Right kidney (tissue), 1 donor: ENCODE measurements at regions not wholly inside any gene's neighbourhood (a gene's known extent, or its start where the extent isn't known, plus 50 kb on each side); places are given as distances from the start of the nearest gene placed in this dataset.

Experiments used
- DNase-seq: peaks from one replicate; pipeline ENCODE4 v3.0.0-alpha.2; 2016

DNA sequence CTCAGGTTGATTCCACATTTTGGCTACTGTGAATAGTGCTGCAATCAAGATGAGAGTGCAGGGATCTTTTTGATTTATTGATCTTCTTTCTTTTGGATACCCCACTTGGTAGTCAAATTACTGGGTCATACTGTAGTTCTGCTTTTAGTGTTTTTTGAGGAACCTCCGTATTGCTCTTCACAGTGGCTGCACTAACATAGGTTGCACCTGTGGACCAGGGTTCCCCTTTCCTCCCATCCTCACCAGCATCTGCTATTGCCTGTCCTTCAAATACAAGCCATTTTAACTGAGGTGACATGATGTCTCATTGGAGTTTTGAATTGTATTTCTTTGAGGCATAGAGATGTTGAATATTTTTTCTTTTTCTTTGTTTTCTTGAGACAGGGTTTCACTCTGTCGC lies 152.5 kb upstream of the TMEM132C start:
- no peak for DNase-seq

DNA sequence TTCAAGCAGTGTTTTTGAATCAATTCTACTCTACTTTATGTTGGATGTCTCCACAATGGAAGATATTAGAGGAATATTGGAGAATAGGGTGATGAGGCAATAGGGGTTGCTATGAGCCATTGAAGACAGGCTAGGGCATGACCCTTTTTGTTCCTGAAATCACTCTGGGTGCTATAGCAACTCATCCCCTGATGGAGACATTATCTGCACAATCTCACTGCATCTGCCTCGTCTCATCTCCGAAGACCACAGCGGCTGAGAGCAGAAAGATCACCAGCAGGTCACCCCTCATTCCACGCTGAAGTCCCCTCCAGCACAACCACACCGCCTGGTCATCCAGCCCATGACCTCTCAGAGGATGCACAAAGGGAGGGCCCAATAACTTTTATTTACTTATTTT lies 150.4 kb upstream of the TMEM132C start:
- no peak for DNase-seq

DNA sequence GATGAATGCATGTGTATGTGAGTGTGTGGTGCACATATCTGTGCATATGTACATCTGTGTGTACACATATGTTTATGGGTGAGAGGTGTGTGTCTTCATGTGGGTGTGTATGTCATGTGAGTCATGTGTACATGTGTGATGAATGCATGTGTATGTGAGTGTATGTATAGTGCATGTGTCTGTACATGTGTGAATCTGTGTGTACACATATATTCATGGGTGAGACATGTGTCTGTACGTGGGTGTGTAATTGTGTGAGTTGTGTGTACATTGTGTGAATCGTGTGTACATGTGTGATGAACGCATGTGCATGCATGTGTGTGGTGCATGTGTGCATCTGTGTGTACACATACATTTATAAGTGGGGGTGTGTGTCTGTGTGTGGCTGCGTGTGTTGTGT lies 146.9 kb upstream of the TMEM132C start:
- no peak for DNase-seq

DNA sequence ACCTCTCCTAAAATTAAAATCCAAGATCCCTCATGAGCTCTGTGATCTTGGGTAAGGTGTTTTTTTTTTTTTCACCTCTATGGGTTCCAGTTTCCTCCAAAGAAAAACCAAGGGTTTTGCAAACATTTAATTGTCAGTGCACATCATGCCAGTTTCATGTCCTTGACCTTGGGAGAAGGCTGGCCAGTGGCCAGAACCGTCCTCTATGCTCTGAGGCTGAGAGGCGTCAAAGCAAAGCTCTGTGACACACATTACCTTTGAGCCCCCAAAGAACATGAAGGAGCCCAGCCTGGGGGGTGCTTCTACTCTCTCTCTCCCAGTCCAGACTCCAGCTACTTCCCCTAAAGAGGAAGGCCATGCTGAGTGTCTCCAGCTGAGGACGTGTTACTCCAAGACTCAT lies 145.5 kb upstream of the TMEM132C start:
- no peak for DNase-seq

DNA sequence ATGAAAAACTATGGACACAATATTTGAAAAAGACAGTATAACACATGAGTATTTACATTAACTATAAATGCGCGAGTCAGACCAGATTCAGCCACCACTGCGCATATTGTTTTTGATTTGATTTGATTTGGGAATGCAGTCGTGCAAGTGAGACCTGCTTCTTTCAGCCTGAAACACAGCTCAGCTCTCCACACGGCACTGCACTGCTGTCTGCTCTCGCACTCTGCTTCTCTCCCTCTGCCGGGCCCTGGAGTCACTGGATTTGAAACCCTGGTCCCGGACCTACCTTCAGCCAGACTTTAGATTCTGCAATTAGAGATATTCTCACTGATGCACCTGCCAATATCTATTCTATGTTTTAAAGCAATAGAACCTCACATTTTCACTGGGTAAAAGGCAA lies 143.9 kb upstream of the TMEM132C start:
- DNase-seq = no peak

DNA sequence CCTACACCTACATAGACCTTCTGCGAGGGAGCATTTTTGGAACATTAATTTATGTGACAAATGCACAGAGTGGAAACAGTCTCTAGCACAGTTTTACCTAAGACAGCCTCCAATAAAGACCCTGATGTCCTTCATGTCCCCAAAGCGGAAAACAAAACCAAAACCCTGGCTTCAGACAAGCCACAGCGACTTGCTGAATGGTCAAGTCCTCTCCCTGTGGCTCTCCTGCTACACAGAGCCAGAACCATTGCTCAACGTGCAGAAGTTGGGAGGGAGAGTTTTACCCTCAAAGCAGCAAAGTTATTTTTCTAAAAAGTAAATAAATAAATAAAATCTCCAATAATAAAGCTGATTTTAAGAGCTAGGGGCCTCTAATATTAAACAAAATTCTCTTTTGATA lies 135.0 kb upstream of the TMEM132C start:
- DNase-seq = no peak

DNA sequence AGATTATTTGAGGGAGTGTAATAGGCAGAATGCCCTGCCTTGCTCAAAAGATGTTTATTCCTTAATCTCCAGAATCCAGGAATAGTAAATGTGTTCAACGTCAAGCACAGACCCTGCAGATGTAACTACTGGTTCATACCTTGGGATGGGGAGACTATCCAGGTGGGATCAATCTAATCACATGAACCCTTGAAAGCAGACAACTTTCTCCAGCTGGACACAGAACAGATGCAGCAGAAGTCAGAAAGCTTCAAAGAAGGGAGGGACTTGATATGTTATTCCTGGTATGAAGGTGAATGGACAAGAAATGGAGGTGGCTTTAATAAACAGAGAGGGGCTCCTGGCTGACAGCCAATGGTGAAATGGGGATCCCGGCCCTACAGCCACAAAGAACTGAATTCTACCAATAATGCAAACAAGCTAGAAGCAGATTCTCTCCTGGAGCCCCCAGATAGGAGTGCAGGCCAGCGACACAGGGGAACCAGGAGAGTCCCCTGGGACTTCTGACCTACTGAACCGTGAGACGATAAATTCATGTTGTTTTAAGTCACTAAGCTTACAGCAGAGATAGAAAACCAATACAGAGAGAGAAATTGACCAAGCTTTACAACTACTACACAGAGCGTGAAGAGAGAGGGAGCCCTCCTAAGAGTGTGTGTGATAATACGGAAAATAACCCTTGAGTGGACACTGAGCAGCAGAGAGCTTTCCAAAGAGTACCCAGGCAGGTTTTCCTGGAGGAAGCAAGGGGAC lies 133.5 kb upstream of the TMEM132C start:
- no peak for DNase-seq

DNA sequence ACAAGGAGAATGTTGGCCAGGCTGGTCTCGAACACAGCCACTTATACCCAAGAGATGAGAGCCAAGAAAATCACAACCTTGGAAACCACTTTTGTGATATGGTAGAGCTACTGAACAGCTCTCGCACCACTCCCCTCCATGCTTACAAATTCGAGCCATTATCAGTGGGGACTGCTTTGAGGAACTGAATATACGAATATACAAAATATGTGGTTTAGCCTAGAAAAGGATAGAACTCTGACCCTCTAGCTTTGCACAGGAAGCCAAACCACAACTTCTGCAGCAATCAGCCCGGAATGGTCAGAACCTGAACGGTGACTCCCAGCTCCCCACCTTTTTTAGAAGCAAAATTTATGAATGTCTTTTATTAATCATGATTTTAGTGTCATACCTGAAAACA lies 129.8 kb upstream of the TMEM132C start:
- DNase-seq = no peak

DNA sequence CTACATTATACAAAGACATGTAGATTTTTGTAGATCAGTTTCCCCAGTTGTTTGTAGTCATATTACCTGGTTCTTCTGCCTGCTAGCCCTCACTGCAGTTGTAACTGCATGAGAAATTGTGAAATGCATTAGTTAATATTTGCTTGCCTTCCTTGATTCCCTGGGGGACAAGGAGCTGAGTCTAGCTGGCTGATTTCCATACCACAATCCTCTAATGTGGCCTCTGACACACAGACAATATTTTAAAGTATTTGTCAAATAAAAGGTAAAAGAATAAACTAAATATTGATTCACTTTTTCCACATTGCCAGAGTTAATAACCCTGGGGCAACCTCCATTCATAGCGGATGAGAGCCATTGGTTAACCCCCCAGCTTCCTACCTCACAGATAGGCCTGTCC lies 128.8 kb upstream of the TMEM132C start:
- DNase-seq = no peak

DNA sequence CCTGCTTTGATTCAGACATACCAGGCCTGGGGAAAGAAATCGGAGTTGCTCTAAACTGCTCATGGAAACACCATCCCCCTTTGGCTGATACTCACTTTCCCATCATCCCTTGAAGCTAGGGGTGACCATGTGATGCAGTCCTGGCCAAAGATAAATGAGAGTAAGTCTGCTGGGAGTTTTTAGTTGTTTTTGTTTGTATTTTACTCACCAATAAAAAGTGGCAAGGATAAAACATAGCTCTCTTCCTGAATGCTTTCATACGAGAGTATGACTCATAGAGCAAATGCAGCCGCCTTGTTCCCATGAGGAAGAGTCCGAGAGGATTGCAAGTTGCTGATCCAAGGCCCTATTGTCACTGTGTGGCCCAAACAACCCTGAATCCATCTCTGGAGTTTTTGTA lies 126.4 kb upstream of the TMEM132C start:
- DNase-seq = no peak

DNA sequence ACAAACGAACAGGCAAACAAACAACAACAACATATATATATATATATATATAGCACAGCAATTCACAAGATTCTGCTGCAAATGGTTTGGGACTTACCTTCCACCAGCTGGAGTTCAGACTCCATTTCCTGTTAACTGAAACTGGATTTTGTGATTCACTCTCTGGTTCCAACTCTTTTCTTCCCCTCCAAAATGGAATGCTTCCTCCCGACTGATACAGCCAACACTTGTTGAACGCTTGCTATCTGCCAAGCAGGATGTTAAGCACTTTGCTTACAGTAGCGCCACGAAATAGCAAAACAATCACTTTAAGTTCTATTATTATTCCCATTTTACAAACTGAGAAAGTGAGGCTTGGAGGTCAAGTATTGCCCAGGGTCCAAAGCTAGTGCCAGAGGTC lies 116.0 kb upstream of the TMEM132C start:
- no peak for DNase-seq

DNA sequence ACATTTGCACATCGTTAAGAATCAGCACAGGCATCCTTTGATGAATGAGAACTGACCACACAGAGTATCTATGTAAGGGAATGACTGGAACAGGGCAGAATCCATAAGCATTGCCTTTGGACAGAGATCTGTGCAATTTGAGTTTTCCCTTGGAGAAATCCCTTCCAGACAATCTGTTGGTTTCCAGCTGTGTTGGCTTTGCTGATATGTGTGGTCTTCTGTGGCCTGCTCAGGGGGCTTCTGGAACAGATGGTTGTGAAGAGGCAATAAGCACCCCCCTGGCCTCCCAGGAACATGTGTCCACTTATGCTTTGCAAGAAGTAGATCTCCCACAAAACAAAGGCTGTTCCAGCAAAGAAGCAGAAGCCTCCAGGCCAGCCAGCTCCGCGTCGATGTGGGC lies 111.4 kb upstream of the TMEM132C start:
- no peak for DNase-seq

DNA sequence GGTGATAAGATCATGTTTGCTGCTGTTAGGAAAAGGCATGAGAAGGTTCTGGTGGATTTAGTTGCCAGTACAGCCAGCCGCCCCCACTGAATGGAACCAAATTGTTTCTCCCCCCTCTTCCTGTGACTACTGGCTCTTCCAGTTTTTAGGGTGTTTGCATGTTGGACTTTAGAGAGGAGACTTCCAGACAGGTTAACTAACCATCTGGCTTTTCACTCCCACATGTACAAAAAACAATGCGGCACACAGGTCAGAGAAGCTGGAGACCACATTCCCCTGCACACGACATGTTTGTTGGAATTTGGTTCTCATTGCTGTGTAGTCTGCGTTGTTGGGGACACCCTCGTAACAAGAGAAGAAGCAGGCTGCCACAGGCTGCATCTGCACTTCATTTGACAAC lies 103.9 kb upstream of the TMEM132C start:
- peak; percentile 10 for DNase-seq

DNA sequence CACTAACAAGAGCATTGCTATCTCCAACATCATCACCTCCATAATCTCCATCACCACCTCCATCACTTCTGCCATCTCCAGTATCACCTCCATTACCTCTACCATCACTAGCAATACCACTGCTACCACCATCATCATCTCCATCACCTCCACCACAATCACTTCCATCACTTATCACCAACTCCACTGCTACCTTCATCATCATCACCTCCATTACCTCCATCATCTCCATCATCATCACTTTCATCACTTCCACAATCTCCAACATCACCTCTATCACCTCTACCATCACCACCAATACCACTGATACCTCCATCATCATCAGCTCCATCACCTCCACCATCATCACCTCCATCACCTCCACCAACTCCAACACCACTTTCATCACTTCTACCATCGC lies 102.4 kb upstream of the TMEM132C start:
- no peak for DNase-seq

DNA sequence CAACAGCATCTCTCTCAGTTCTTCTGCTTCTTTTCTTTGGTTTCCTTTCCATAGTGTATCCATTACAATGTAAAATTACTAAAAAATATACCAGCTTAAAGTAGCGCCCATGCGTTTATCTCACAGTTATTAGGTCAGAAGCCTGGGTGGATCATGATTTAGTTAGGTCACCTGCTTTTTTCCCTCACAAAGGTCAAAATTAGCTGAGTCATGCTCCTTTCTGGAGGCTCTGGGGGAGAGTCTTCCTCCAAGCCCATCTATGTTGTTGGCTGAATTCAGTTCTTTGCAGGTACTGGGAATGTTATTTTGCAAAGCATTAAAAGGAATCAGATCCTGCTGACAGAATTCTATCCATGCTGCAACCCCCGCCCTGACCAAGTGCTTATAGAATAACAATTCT lies 101.6 kb upstream of the TMEM132C start:
- no peak for DNase-seq

DNA sequence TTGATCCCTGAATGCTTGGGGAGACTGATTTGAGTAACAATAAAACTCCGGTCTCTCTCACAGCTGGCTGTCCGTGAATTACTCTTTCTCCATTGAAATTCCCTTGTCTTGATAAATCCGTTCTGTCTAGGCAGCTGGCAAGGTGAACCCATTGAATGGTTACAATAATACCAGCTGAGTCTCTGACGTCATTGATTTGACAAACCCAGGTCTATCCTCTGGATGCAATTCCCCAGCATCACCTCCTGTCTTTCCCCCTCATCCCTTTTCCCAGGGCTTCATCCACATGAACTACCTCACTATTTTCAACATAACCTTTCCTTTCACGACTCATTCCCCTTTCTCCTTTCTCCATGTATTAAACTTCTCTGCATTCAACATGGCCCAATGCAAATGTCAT lies 98.7 kb upstream of the TMEM132C start:
- DNase-seq = no peak

DNA sequence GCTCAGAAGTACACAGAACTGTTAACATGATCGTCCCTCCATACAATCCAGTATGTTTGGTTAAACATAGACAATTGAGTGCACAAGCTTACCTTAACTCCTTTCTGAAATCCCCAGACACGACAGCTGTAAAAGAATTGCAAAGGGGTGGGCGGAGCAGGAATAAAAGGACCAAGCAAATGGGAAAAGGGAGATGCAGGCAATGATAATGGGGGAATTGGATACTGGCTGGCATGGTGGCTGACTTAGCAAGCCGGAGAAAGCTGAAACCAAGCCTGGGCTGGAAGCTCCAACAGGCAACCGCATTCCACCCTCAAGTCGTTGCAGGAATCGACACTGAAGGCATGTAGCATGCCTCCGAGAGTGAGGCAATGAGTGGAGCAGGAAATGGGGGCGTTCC lies 96.8 kb upstream of the TMEM132C start:
- no peak for DNase-seq

DNA sequence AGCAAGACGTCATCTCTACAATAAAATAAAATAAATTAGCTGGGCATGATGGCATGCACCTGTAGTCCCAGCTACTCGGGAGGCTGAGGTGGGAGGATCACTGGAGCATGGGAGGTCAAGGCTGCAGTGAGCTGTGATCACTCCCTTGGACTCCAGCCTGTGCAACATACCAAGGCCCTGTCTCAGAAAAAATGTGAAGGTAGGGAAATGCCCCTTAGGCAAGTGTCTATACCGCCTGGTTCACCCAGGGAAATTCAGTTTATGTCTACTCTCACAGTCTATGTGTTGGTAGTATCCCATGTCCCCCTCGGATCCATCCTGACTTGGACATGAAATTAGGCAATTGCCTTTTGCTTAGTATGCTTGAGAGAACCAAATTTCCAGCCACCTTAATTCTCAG lies 88.4 kb upstream of the TMEM132C start:
- DNase-seq = no peak

DNA sequence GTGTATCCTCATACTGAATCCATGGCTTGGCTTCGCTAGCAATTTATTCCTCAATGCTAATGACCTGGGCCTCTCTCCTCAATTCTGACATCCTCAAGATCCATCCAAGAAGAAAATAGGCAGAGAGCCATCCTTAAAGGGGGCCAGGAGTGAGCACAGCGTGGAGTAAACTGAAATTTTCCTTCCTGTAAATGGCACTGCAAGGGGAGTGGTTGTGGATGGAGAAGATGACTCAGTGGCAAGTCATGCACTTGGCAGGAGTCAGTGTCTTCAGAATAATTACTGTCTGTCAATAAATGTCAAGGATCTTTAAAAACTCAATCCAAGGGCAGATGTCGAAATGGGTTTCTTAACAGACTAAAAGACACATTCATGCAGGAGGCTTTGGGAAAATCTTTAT lies 88.0 kb upstream of the TMEM132C start:
- DNase-seq = no peak

DNA sequence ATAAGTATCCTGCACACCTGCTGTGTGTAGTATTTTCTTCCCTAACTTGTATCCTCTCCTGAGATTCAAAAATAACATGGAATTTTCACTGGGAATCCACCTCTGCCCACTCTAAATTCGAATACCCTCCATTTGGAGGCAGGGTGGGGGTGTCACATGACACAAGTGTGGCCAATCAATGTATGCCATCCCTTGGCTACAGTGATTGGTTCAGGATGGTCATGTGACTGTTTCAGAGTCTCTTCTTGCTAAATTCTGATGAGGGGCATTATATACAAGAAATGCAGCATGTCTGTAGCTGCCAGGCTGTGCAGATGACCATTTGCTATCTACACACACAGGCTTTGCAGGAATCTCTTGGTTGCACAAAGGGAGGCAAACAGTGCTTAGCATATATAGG lies 86.8 kb upstream of the TMEM132C start:
- no peak for DNase-seq

DNA sequence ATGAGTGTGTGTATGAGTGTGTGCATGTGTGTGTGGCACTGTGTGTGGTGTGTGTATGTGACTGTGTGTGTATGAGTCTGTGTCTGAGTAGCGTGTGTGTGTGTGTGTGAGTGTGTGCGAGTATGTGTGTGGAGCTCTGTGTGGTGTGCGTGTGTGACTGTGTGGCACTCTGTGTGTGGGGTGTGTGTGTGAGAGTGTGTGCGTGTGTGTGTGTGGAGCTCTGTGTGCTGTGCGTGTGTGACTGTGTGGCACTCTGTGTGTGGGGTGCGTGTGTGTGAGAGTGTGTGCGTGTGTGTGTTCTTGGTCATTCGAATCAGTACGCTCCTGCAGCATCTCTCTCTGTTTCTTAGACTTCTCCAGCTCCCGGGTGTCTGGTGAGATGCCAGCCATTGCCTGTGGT lies 76.9 kb upstream of the TMEM132C start:
- no peak for DNase-seq

DNA sequence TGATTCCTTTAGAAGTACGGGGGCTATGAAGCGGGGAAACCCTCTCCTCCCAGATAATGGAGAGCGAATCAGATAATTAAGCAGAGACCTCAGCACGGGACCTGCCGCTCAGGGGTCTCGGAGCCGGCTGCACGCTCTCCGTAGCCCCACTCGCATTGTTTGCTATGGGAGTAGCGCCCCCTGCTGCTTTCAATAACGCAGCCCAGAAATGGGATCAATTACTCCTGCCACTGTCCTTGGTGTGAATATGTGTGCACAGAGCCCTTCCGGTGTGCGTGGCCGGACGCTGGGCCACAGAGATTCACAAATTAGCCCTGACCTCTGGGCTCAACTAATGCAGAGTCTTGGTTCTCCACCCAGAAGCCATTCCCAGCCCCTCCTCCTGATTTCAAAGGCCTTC lies 76.4 kb upstream of the TMEM132C start:
- peak; percentile 25 for DNase-seq

DNA sequence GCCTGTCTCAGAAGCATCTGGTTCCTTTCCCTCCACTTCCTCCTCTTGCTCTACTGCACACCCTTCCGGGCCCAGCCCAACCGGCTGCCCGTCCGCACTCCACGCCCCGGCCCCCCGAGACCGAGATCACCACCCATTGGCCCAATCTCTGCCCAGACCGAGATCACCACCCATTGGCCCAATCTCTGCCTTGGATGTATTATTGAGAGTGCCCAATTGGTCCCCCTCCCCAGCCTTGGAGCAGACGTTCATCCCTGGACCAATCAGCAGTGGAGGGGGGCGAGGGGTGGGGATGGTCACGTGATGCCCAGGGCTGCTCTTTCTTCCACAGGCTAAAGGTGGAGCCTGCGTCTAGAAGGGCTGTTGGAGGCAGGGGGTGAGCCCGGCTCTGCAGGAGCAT lies 75.6 kb upstream of the TMEM132C start:
- no peak for DNase-seq

DNA sequence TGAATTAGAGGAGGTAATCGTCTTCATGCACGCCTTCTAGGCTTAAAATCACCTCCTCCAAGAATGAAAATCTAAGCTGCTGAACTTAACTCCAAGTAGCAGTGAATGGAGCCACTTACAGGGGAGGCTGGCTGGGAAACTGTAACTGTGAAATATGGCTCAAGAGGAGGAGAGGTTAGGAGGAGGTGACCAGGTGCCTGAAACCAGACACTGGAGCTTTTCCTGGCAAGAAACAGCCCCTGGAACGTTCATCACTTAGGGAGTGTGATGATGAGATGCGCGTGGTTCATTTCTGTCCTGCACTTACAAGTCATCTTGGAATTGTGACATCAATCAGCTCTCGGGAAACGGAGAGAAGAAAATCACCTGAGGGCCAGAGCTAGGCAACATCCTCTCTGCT lies 62.3 kb upstream of the TMEM132C start:
- DNase-seq = peak; percentile 4

DNA sequence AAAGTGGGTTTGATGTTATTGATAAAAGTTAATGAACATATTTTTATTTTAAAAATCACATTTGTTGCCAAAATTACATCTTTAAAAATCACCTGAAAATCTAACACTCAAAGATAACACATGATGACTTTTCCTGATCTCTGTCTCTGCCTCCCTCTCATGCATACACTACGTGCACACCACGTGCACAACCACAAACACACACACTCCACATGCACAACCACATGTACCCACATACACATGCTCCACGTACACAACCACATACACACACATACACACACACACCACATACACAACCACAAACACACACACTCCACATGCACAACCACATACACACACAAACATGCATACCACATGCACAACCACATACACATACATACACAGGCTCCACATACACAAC lies 61.8 kb upstream of the TMEM132C start:
- DNase-seq = no peak
